ENCODE measurements at regions not wholly inside any gene's neighbourhood (a gene's known extent, or its start where the extent isn't known, plus 50 kb on each side); places are given as distances from the start of the nearest gene placed in this dataset.

DNA sequence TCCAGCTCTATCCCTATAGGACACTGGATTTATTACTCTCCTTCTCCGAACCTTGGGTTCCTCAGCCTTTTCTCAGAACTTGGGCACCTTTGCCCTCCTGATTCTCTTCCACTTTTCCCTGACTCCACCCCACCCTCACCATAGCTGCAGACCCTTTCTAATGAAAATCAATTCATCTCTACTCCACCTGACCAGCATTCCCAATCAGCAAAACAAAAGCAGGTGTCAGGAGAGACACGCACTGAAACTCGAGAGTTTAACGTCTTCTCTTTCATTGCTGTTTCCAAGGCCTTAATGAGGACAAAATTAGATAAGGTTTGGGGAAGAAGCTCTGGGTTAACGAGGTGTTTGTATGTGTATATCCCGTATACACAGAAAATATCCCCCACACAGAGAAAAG is 208.8 kb downstream of the PLPP3 start:
- no peaks in the 10 kb centered on the region for H3K4me1 ChIP-seq
- ATAC-seq (no peak), DNase-seq (no peak)
- H3K36me3 ChIP-seq: no peaks in the 10 kb centered on the region
- H3K9me3 ChIP-seq: no peaks in the 10 kb centered on the region
- H3K27me3 ChIP-seq: no peaks in the 10 kb centered on the region
- intact Hi-C loops (cut with DNase I): no loop called here
- WGBS (ENCODE audit: insufficient coverage, low coverage, low lambda C conversion rate, missing lambda C conversion rate): 92% methylated on average over 6 of the region's 6 CpGs
- no peak overlapping the region for H3K4me3 ChIP-seq
- no peak for TF ChIP-seq CTCF (IDR thresholded peaks at IDR 0.05)
- no peak for TF ChIP-seq POLR2A (IDR thresholded peaks at IDR 0.05)
- H3K27ac ChIP-seq: no peak overlapping the region

DNA sequence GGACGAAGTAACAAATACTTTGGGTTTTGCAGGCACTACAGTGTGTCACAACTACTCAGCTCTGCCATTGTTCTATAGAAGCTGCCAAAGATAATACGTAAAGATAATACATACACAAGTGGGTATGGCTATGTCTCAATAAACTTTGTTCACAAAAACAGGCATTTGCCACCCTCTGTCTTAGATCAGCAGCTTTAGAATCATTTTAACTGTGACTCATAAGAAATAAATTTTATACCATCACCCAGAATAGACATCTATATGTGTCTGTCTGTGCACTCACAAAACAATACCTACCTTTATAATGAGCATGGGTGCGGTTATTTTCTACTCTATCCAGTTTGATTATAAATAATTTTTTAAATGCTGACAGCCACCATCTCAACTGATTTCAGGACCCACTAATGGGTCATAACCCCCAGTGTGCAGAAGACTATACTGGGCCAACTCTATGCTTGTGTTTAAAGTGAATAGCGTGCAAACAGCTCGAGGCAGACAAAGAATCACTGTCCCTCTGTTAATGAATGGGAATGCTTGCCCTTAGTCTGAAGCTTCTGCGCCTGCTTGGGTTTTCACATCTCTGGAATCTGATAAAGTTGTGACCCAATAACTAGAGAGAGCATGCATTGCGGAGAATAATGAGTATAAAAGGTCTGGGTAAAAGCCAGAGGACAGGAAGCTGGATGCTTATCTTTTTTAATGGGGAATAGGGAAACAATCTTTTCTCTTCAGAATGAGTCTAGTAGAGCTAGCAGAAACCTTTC is 216.2 kb downstream of the PLPP3 start:
- H3K27ac ChIP-seq: no peak overlapping the region
- TF ChIP-seq POLR2A (IDR thresholded peaks at IDR 0.05): no peak
- TF ChIP-seq CTCF (IDR thresholded peaks at IDR 0.05): no peak
- H3K4me3 ChIP-seq: no peak overlapping the region
- H3K9me3 ChIP-seq: no peaks in the 10 kb centered on the region
- H3K4me1 ChIP-seq: no peaks in the 10 kb centered on the region
- no peaks in the 10 kb centered on the region for H3K36me3 ChIP-seq
- 90% methylated on average over 7 of the region's 7 CpGs for WGBS (ENCODE audit: insufficient coverage, low coverage, low lambda C conversion rate, missing lambda C conversion rate)
- no peak for DNase-seq
- no peak for ATAC-seq
- intact Hi-C loops (cut with DNase I): no loop called here
- H3K27me3 ChIP-seq: no peaks in the 10 kb centered on the region

- DNase-seq (no peak), ATAC-seq (no peak)
- WGBS (ENCODE audit: insufficient coverage, low coverage, low lambda C conversion rate, missing lambda C conversion rate): 60% methylated on average over 1 of the region's 3 CpGs
- intact Hi-C loops (cut with DNase I): no loop called here
- Histone ChIP-seq H3K4me3 (no peak overlapping the region), H3K36me3 (no peaks in the 10 kb centered on the region), H3K9me3 (no peaks in the 10 kb centered on the region), H3K4me1 (no peaks in the 10 kb centered on the region), H3K27me3 (no peaks in the 10 kb centered on the region), H3K27ac (no peak overlapping the region)
- TF ChIP-seq CTCF (IDR thresholded peaks at IDR 0.05) (no peak), POLR2A (IDR thresholded peaks at IDR 0.05) (no peak)
Measured at GRCh38 chr1:56360021-56360420, 219.3 kb downstream of the PLPP3 start.

- TF ChIP-seq CTCF (IDR thresholded peaks at IDR 0.05) (no peak), POLR2A (IDR thresholded peaks at IDR 0.05) (no peak)
- Histone ChIP-seq H3K27ac (no peak overlapping the region), H3K4me3 (no peak overlapping the region), H3K4me1 (no peaks in the 10 kb centered on the region), H3K27me3 (no peaks in the 10 kb centered on the region), H3K9me3 (no peaks in the 10 kb centered on the region), H3K36me3 (no peaks in the 10 kb centered on the region)
- 100% methylated on average over 1 of the region's 2 CpGs for WGBS (ENCODE audit: insufficient coverage, low coverage, low lambda C conversion rate, missing lambda C conversion rate)
- intact Hi-C loops (cut with DNase I): no loop called here
- DNase-seq: no peak
- ATAC-seq: no peak
Measured at GRCh38 chr1:56359056-56359455, 220.3 kb downstream of the PLPP3 start.
